HG02642 (cell line): ENCODE measurements at regions not wholly inside any gene's neighbourhood (a gene's known extent, or its start where the extent isn't known, plus 50 kb on each side); places are given as distances from the start of the nearest gene placed in this dataset.

Source experiments
- ATAC-seq: cut with Tn5 transposase; IDR thresholded peaks from one replicate; pipeline ENCODE4 v1.9.1; 2021; ENCODE audit warnings: mild to moderate bottlenecking; ENCODE audit not compliant: unreplicated experiment, poor library complexity

DNA sequence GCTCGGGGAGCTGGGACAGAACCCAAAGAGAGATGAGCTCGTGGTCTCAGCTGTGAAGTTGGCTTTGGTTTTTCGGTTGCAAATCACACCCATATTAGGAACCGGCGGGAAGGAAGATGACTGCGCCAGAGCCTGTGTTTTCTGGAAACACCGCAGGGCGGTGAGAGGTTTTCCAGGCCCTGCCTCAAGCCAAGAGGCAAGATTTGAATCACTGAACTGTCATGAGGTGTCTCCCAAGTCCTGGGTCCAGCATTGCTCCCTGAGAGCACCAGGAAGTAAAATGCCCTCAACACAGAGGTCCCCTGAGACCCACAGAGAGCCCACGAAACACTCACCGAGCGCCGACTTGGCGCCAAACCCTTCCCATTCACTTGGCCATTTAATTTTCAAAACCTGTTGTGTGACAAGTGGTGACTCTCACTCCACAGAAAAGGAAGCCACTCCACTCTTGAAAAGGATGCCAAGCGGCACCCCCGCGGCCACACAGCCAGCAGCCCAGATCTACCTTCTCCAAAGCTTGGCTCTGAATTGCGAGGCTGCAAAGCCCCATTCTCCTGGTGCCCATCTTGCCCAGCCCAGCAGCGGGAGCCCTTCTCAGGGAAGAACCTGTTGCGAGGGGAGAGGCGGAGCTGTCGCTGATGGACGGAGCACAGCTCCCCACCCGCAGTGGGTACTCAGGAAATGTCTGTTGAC lies 99.0 kb upstream of the RUNX3 start:
- ATAC-seq, result no peak

DNA sequence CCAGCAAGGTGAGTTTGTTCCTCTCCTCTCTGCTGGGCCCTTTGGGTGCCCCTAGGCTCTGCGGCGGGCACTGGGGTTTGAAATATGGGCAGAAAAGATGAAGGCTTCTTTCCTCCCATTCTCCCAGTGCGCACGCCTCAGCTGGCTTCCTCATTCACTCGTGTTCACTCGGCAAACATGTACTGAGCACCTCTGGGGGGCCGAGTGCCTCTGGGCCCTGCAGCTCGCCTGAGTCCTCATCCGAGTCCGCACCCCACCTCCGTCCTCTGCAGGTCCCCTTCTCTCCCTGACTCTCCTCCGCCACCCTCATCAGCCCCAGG lies 98.5 kb upstream of the RUNX3 start:
- no peak for ATAC-seq

DNA sequence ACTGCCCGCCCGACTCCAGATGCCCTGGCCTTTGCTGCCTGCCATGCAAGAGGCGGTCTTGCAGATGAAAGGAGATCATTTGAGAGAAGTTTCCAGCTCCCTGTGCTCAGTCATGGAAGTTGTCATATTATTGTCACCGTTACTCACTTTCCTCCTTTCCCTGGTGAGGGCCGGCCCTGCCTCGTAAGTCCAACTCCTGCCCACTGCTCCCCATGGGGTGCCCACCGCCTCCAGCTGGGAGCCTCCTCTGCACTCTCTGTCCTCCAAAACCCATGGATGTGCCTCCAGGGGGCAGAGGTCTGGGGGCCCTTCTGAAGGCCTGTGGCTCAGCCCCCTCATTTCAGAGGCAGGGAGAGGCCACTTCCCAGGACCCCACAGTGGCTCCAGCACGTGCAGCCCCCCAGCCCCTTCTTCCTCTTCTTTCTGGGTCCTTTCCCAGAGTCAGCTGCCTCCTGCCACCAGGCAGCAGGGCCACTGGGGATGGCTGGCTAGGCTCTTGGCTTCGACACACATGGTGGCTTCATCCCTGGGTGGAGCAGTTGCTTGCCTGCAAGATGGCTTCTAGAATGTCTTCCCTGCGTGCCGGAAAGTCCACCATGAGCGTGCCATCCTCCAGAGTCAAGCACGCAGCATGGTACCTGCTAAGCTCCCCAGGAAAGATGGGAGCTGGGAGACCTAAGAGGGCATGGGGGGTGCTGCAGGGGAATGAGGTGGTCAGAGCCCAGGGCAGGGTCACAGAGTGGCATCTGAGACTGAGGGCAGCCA lies 97.9 kb upstream of the RUNX3 start:
- no peak for ATAC-seq

DNA sequence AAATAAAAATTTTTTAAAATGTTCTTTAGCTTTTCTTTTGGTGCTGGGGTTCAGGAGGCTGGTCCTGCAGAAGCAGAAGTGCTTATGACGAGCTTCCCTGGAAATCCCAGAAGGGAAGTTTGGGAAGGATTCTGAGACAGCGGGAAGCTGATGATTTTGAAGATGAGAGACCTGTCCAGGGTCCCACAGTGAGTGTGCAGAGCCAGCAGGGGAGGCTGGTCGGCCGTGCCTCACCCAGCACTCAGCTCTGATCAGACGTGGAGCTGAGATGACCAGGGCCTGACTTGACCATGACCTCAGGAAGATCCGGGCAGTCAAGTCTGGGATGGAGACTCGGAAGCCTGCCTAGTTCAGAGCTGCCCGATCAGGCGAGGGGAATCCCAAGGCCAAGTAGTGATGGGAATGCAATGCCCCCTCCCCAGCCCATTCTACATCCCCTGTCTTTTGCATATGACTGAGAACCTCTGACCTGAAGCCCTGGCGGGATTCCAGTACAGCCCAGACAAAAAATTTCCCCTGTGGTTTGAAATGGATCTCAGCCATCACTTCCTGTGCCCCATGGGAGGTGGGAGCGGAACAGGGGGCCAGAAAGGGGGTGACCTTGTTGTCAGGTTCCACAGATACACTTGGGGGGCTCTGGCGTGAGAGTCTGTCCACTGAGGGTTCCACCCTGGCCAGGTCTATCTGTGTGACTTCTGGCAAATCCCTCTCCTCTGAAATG lies 96.8 kb upstream of the RUNX3 start:
- ATAC-seq, result no peak

DNA sequence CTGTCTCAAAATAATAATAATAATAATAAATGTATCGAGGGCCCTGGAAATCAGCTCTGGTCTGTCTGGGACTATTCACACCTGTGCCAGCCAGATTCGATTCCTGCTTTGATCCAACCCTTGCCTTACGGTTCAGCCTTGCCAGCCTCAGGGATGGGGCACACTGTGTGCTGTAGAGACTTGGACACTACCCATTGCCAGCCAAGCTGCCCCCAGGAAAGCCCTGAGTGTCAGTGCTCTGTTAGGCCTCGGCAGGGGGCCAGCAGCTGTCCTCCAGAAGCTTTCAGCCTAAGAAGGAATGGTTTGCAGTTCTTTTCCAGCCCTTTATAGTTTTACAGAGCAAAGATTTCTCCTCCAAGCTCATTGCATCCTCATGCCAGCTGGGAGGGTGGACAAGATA lies 96.2 kb upstream of the RUNX3 start:
- no peak for ATAC-seq

DNA sequence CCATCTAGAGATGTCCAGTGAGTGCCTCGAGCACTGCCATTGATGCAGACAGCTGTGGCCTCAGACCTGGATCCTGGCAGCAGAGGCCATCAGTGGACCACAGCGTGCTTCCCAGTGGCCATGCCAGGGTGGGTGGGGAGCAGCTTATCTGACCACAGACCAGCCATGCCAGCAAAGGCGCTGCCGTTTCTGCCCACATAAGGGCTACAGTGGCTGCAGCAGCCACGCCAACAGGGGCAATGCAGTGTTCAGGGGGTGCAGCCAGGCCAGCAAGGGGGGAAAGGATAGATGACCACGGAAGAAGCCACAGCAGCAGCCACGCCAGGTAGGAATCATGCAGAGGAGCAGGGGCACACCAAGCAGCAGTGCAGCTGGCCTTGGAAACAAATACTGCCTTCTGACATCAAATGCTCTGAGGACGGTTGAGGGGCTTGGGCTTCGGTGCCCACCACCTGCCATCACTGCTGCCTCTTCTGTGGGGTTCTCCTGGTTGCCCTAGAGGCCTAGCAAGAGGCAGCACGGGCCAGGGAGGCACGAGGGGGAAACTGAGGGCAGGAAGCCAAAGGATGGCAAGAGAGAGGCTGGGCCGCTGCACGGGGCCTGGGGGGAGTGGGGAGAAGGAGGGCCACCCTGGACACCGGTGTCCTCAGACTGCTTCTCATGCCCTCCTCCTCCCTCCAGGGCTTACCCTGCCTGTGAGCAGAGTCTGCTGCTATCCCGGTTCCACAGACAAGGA lies 94.7 kb upstream of the RUNX3 start:
- ATAC-seq, result no peak

DNA sequence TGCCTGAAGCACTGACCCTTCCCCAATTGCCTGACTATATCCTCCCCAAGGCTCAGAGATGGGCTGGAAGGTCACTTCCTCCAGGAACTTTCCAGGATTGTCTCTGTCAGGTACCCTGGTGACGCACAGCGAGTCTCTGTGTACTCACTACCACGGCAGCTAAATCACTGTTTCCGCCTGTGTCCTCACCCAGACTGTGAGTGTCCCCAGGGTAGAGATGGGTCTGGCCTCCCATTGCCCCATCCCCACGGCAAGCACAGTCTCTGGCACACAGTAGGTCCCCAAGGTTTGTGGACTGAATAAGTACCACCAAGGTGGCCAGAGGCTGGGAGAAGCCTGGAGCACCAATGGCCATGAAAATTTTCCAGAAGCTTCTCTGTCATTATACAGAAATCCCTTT lies 93.8 kb upstream of the RUNX3 start:
- no peak for ATAC-seq

DNA sequence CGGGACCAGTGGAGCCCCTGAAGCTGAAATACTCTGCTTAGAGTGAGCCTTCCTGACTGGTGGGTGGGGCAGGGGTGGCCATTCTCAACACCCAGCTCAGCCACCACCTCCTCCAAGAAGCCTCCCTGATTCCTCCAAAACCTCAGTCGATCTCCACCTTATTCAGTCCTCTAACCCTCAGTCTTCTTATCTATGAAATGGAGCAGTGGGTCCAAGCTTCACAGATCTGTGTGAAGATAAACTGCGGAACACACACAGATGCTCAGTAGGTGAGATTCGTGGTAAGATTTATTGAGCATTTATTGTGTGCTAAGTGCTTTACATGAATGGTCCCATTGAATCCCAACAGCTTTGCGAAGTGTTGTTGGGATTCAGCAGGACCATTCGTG lies 93.1 kb upstream of the RUNX3 start:
- ATAC-seq, result no peak

DNA sequence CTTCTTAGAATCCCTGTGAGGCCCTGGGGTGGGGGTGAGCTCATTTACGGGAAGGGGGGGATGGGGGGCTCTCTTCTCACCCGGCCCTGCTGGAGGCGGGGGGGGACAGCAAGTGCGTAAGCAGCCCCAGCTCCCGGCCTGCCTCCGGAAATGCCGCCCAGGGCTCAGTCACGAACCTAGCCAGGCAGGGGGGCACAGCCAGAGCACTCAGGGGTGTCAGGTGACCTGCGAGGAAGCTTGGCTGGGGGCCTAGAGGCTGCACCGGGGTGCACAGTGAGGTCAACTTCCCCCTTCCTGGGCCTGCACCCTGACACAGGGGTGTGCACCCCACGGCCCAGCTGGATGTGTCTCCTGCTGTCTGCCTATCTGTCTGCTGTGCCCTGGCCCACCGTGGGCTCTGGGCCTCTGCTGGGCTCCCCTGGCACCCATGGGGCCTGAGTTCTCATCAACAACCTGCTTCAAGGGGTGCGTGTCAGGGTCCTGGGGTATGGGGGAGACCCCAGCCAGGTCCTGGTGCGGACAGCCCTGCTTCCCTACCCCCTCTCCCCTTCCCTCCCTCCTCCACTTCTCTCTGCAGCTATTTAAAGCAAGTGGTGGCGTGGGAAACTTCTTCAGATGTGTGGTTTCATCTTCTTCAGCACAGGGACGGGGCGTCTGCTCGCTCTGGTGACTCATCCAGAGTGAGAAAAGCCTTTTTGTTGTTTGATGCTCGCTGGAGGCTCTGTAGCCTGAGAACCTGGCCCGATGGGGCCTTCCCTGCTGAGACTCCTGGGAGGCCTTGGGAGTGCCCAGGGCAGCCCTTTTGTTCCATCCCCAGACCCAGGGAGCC lies 92.5 kb upstream of the RUNX3 start:
- ATAC-seq, result peak; percentile 77

DNA sequence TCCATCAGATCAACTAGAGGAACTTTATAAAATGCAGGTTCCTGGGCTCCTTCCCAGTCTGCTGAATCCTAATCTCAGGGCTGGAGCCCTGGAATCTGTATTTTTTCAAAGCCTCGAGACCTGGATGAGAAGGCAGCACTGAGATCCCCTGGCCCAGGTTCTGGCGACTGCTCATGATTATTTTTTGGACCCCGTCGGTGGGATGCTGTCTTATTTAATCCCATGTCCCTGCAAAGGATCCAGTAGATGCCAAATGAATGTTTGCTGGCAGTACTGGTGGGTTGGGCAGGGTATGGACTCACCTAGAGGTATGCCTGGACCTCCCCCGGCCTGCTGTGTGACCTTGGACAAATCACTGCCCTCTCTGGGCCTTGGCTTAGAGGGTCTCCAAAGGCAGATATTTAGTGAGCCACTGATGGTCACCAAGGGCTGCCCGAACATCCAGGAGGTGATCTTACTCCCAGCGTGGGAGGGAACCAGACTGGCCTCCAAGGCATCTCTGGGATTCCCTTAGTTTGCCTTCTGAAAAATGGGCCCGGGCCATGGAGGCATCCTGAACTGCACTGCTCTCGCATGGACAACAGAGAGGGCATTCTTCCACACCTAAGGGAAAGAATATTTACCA lies 91.6 kb upstream of the RUNX3 start:
- no peak for ATAC-seq

DNA sequence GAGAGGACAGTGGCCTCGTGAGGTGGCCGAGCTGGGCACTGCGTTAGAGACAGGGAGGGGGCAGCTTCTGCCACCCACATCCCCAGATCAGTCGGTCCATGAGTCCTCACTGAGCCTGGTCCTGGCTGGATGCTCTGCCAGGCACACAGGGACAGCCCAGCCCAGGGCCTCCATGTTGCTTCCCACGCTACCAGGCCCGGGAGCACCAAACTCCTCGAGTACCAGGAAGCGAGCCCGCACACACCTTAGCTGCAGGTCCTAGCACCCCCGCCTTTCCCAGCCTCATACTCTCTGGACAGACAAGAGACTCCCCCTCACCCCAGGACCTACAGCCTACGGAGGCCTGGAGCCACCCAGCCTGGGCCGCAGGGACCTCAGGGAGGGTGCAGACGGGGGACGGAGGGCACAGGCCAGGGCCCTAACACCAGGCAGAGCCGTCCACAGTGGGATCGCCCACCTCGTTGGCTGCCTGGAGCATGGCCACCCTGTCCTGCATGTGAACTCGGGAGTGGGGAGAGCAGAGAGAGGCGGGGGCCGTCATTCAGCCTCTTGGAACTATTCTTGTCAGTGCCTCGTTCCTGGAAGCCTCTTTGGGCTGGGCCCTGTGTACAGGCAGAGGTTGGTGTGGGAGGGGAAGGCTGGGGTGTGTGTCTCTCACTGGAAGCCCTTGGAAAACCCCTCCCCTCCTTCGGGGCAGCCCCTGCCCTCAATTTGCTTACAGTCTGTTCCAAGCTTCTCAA lies 90.9 kb upstream of the RUNX3 start:
- ATAC-seq, result no peak

DNA sequence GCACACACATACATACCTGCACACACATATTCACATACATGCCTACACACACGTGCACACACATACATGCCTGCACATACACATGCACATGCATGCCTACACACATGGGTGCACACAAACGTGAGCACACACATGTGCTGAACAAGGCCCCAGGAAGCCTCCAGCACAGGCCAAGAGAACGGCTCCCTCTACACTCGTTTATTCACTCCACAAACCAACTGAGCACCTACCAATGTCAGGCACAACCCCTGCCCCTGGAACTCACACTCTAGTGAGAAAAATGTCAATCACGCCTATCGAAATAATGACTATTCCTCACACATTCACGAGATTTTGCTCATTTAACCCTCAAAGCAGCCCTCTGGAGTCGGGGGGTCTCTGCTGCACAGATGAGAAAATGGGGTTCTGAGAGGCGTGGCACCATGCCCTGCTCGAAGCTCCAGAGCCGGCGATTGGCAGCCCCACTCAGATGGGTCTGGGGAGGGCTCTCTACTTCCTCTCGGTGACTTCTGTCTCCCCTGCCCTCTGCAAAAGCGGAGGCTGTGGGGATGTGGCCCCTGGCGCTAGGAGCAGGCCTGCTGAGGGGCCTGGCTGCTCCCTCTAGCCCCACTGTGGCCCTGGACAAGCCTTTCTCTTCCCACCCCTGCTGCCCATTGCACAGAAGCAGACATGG lies 90.2 kb upstream of the RUNX3 start:
- ATAC-seq, result no peak

DNA sequence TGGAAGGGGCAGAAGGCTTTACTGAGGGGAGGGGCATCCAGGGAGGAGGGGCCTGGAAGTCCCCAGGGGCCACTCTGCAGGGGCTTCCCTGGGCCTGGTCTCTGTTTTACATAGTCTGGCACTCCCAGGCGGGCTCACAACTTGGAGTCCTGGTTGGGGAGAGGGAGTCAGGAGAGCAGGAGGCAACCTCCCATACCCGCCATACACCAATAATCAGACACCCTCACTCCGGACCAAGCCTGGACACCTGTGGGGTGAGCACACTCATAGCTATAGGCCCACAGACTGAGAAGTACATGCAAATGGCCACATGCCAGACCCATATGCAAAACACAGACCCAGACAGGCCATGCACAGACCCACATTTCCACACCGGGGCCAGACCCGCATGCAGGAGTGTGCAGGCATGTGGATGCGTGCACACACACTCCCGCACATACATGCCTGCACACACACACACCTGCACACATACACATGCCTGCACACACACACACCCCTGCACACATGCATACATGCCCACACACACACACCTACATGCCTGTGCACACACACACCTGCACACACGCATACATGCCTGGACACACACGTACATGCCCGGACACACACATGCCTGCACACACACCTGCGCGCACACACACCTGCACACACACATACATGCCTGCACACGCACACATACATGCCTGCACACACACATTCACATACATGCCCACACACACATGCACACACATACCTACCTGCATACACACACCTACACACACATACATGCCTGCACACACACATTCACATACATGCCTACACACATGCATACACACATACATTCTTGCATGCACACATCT lies 89.5 kb upstream of the RUNX3 start:
- peak; percentile 46 for ATAC-seq

DNA sequence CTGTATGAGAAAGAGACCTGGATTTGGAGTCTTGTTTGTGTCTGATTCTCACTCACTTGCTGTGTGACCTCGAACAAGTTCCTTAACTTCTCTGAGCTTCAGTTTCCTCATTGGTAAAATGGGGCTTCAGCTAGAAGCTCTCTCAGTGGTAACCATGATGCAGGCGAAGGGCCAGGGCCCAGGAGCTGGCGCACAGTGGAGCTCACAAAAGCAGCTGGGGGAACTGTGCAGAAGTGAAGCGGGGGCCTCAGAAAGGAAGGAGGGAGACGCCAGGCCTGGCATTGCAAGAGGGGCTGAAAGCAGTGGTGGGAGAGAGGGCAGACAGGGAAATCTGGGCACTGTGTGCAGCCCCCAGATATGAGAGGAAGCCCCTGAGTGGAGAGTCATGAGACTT lies 88.9 kb upstream of the RUNX3 start:
- ATAC-seq, result no peak

DNA sequence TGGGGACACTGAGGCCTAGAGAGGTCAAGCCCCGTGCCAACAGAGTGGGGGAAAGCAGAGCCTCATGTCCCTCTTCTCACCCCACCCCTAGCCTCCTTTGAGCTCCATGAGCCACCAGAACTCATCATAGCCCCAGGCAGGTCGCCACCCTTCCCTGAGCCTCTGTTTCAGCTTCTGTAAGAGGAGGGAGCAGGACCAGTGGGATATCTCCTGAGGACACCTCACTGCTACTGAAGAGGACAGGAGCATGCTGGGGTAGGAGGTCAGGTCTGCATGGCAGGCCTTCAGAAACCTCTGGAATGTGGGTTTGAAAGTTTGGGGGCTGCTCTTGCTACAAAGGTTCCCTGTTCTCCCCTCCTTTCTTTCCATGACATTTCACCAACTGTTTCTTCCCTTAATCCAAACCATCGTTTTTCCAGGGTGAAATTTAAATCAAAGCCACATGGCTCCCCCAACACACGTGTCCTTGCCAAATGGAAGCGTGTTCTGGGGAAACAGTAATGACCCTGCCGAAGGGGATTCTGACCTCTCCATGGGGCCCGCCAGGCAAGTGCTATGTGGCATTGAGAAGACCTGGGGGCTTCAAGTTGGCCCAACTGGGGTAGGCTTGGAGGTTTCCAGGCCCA lies 88.1 kb upstream of the RUNX3 start:
- ATAC-seq, result no peak

DNA sequence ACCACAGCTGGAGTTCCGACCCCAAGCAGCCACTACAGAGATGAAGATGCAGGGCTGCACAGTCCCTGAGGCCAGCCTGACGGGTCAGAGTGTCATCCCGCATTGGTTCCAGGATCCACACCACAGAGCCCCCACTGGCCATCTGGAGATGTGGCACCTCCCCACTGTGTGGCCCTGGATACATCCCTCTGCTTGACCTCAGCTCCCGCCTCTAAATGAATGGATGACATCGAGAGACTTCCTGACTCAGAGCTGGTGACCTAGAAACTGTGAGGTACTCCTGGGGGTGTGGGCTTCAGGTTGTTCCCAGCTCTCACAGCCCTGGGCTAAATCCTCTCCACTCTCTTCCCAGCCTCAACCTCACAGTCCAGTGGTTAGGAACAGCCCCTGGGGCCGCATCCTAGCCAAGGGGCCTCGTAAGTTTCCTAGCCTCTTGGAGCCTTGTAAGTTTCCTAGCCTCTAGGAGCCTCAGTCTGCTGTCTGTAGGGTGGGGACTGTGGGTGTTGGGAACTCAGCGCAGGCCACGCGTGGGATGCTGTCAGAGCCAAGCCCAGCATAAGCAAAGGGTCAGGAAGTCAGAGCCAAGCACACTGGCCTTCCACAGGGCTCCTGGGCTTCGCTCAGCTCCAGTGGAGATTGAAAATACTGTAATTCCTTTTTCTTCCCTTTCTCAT lies 87.5 kb upstream of the RUNX3 start:
- ATAC-seq, result no peak
